Keratinocyte (primary cell): ENCODE measurements at regions not wholly inside any gene's neighbourhood (a gene's known extent, or its start where the extent isn't known, plus 50 kb on each side); places are given as distances from the start of the nearest gene placed in this dataset.

Source experiments
- DNase-seq: peaks from one replicate; pipeline ENCODE4 v3.0.0-alpha.2; 2011; ENCODE audit warnings: low read depth, missing footprints, low spot score
- FAIRE-seq: peaks from 2 replicates; lab custom pipeline; 2011; peaks lifted over from hg19 to GRCh38; lab: Jason Lieb, UNC
- H2AFZ ChIP-seq: 2 replicates; pipeline ENCODE4 v1.6.0; 2012; ENCODE audit warnings: low read length, control low read depth, inconsistent platforms; ENCODE audit not compliant: control insufficient read depth
- H3K27ac ChIP-seq: 2 replicates; pipeline ENCODE4 v1.5.1; 2011; ENCODE audit warnings: low read length; ENCODE audit not compliant: control insufficient read depth, insufficient read depth
- H3K27me3 ChIP-seq: 3 replicates; pipeline ENCODE4 v1.6.0; 2011; ENCODE audit warnings: low read length; ENCODE audit not compliant: control insufficient read depth, insufficient read depth; ENCODE audit errors: extremely low read depth
- H3K36me3 ChIP-seq, 2 experiments: 2 replicates in 1 of 2; 3 replicates in 1 of 2; pipeline ENCODE4 v1.5.1; 2011; ENCODE audit warnings: low read length in 2 of 2, mild to moderate bottlenecking in 1 of 2; ENCODE audit not compliant: control insufficient read depth in 2 of 2, insufficient read depth in 2 of 2; ENCODE audit errors: extremely low read depth in 1 of 2
- H3K4me1 ChIP-seq: 3 replicates; pipeline ENCODE4 v1.5.1; 2011; ENCODE audit warnings: low read length; ENCODE audit not compliant: control insufficient read depth, insufficient read depth; ENCODE audit errors: extremely low read depth
- H3K4me2 ChIP-seq: 3 replicates; pipeline ENCODE4 v1.6.0; 2011; ENCODE audit warnings: low read depth, low read length; ENCODE audit not compliant: control insufficient read depth, insufficient read depth; ENCODE audit errors: extremely low read depth
- H3K4me3 ChIP-seq, 3 experiments: fragments of 200-600 bp in 1 of 3; sonication (generic) in 1 of 3; 2 replicates in 2 of 3; 3 replicates in 1 of 3; pipeline ENCODE4 v1.5.1; 2011 to 2016; ENCODE audit warnings: low read length in 3 of 3, mild to moderate bottlenecking in 3 of 3, control low read depth in 2 of 3, inconsistent platforms in 1 of 3, low read depth in 1 of 3, mixed read lengths in 1 of 3, mixed run types in 1 of 3, moderate library complexity in 1 of 3; ENCODE audit not compliant: control insufficient read depth in 2 of 3, insufficient read depth in 2 of 3; ENCODE audit errors: extremely low read depth in 1 of 3
- H3K79me2 ChIP-seq: 2 replicates; pipeline ENCODE4 v1.6.0; 2012; ENCODE audit warnings: low read length; ENCODE audit not compliant: control insufficient read depth, insufficient read depth
- H3K9ac ChIP-seq: 3 replicates; pipeline ENCODE4 v1.6.0; 2011; ENCODE audit warnings: low read length; ENCODE audit not compliant: control insufficient read depth, insufficient read depth; ENCODE audit errors: extremely low read depth
- H3K9me1 ChIP-seq: 3 replicates; pipeline ENCODE4 v1.6.0; 2011; ENCODE audit warnings: low read length; ENCODE audit not compliant: control insufficient read depth, insufficient read depth; ENCODE audit errors: extremely low read depth
- H3K9me3 ChIP-seq: 2 replicates; pipeline ENCODE4 v1.5.1; 2012; ENCODE audit warnings: low read depth, low read length; ENCODE audit not compliant: control insufficient read depth
- H4K20me1 ChIP-seq: 3 replicates; pipeline ENCODE4 v1.6.0; 2011; ENCODE audit warnings: low read length; ENCODE audit not compliant: control insufficient read depth, insufficient read depth; ENCODE audit errors: extremely low read depth
- CTCF ChIP-seq, 3 experiments: IDR thresholded peaks in 1 of 3; conservative IDR thresholded peaks in 1 of 3; optimal IDR thresholded peaks in 1 of 3; 2 replicates in 2 of 3; 3 replicates in 1 of 3; pipeline versions ENCODE3 to v1.5.1; 2011; ENCODE audit warnings: low read length in 3 of 3, mild to moderate bottlenecking in 3 of 3, moderate library complexity in 2 of 3, control low read depth in 1 of 3, inconsistent platforms in 1 of 3; ENCODE audit not compliant: insufficient read depth in 2 of 3; ENCODE audit errors: extremely low read depth in 1 of 3
- EZH2 ChIP-seq: IDR thresholded peaks from one replicate; pipeline ENCODE4 v1.6.1; 2012; ENCODE audit warnings: inconsistent platforms, mild to moderate bottlenecking, low read length, moderate library complexity
- dilution Hi-C: fragments of 300-500 bp; cut with MboI; formaldehyde crosslinking; loops from one replicate; pipeline ENCODE4 v1.7.0; 2020; ENCODE audit warnings: low sequenced_read_pairs; ENCODE audit not compliant: extremely low pct_ligation_motif_present

DNA sequence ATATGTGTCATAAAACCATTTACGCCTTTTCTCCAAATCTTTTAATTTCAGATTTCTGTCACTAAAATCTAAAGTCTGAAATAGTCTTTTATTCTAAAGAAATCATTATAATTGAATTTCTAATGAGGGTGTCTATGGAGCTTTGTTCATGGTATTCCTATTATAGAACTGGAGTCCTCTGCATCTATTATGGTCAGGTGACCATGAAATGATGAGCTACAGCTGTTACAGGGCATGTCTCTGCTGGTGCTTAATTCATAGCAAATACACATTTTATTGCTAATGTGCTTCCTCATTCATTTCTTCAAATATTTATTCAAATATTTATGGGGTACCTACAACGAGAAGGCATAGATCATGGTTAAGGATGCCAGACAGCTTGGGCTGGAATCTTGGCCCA, 126.1 kb downstream of the NAA11 start:
- H3K4me1 ChIP-seq: no peaks in the 10 kb centered on the region
- H3K27me3 ChIP-seq: no peaks in the 10 kb centered on the region
- DNase-seq (no peak), FAIRE-seq (no peak)
- H3K4me2 ChIP-seq: no peak overlapping the region
- H3K27ac ChIP-seq: no peak overlapping the region
- no peak overlapping the region for H2AFZ ChIP-seq
- H4K20me1 ChIP-seq: no peaks in the 10 kb centered on the region
- dilution Hi-C loops: no loop called here
- TF ChIP-seq EZH2 (no peak), CTCF (optimal IDR thresholded peaks at IDR 0.05 in 1 of 3, IDR thresholded peaks at IDR 0.05 in 1 of 3, conservative IDR thresholded peaks at IDR 0.05 in 1 of 3; ENCODE audit: extremely low read depth in 1 of 3, insufficient read depth in 2 of 3, low read length in 3 of 3) (no peak)
- H3K9me3 ChIP-seq: no peaks in the 10 kb centered on the region
- no peaks in the 10 kb centered on the region for H3K9me1 ChIP-seq
- no peaks in the 10 kb centered on the region for H3K36me3 ChIP-seq
- H3K9ac ChIP-seq: no peak overlapping the region
- no peak overlapping the region for H3K4me3 ChIP-seq
- H3K79me2 ChIP-seq: no peaks in the 10 kb centered on the region

DNA sequence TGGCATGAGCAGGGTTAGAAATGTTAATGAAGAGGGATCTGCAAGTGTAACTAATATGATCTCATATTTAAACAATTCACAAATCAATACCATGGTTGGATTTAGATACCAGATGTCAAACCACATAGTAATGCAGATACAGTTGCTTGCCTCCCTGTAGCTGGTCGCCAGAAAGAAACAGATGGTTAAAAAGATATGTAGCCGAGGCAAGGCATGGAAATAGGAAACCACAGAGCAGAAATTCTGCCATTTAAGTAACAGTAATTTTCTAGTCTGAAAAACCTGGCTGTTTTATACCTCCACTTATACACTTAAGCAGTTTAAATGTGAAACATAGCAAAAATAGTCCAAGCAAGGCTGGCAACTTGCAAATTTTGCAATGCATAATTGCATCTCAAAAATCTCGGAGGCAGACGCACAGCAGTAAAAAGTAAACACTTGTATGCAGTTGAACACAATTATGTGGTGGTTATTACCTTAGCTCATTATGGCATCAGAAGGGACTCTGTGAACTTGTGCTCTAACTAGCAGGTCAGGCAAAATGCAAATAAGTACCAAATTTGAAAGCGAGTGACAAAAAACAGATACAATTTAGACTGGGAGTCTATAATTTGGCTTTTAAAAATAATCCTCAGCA, 126.8 kb downstream of the NAA11 start:
- no peaks in the 10 kb centered on the region for H4K20me1 ChIP-seq
- no peaks in the 10 kb centered on the region for H3K4me1 ChIP-seq
- no peak overlapping the region for H3K4me2 ChIP-seq
- no peaks in the 10 kb centered on the region for H3K9me3 ChIP-seq
- H3K4me3 ChIP-seq: no peak overlapping the region
- no peaks in the 10 kb centered on the region for H3K36me3 ChIP-seq
- no peak overlapping the region for H3K27ac ChIP-seq
- dilution Hi-C loops: no loop called here
- no peak overlapping the region for H3K9ac ChIP-seq
- DNase-seq (no peak), FAIRE-seq (no peak)
- H3K27me3 ChIP-seq: no peaks in the 10 kb centered on the region
- no peak overlapping the region for H2AFZ ChIP-seq
- no peak for TF ChIP-seq EZH2
- TF ChIP-seq CTCF (optimal IDR thresholded peaks at IDR 0.05 in 1 of 3, IDR thresholded peaks at IDR 0.05 in 1 of 3, conservative IDR thresholded peaks at IDR 0.05 in 1 of 3; ENCODE audit: extremely low read depth in 1 of 3, insufficient read depth in 2 of 3, low read length in 3 of 3): no peak
- H3K9me1 ChIP-seq: no peaks in the 10 kb centered on the region
- H3K79me2 ChIP-seq: no peaks in the 10 kb centered on the region
